ENCODE measurements at regions not wholly inside any gene's neighbourhood (a gene's known extent, or its start where the extent isn't known, plus 50 kb on each side); places are given as distances from the start of the nearest gene placed in this dataset.

DNA sequence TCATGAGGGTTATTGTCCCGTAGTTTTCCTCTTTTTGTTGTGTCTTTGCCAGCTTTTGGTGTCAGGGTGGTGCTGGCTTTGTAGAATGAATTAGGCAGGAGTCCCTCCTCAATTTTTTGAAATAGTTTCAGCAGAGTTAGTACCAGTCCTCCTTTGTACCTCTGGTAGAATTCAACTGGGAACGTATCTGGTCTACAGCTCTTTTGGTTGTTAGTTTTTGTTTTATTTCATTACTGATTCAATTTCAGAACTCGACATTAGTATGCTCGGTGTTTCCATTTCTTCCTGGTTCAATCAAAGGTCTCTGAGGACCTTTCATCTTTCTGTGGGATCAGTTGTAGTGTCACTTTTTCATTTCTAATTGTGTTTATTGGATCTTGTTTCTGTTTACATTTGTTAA is 1237.0 kb upstream of the PCDH9 start:
- TF ChIP-seq, protein P1, sequence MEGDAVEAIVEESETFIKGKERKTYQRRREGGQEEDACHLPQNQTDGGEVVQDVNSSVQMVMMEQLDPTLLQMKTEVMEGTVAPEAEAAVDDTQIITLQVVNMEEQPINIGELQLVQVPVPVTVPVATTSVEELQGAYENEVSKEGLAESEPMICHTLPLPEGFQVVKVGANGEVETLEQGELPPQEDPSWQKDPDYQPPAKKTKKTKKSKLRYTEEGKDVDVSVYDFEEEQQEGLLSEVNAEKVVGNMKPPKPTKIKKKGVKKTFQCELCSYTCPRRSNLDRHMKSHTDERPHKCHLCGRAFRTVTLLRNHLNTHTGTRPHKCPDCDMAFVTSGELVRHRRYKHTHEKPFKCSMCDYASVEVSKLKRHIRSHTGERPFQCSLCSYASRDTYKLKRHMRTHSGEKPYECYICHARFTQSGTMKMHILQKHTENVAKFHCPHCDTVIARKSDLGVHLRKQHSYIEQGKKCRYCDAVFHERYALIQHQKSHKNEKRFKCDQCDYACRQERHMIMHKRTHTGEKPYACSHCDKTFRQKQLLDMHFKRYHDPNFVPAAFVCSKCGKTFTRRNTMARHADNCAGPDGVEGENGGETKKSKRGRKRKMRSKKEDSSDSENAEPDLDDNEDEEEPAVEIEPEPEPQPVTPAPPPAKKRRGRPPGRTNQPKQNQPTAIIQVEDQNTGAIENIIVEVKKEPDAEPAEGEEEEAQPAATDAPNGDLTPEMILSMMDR (IDR thresholded peaks at IDR 0.05; ENCODE audit: insufficient read depth, low read depth, low read length), result no peak
- TF ChIP-seq EZH2 (IDR thresholded peaks at IDR 0.05; ENCODE audit: insufficient read depth, low read length), result no peak
